ENCODE measurements at regions not wholly inside any gene's neighbourhood (a gene's known extent, or its start where the extent isn't known, plus 50 kb on each side); places are given as distances from the start of the nearest gene placed in this dataset.

DNA sequence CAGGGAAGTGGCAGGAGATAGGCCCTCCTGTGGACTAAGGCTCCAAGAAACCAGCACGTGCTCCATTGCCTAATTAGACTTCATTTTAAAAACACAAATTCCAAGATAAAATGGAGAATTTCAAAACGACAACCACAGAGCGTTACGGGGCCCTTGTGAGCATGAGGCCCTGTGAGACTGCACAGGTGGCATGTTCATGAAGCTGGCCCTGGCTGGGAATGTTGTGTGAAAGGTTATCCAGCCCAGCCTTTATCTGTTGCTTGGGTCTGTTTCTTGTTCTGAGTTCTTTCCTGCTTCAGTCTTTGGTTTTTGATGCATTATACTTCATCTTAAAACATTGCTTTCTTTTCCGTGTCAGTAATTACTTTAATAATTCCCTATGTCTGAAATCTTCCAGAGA is 99.0 kb downstream of the LACC1 start:
- TF ChIP-seq, protein P1, sequence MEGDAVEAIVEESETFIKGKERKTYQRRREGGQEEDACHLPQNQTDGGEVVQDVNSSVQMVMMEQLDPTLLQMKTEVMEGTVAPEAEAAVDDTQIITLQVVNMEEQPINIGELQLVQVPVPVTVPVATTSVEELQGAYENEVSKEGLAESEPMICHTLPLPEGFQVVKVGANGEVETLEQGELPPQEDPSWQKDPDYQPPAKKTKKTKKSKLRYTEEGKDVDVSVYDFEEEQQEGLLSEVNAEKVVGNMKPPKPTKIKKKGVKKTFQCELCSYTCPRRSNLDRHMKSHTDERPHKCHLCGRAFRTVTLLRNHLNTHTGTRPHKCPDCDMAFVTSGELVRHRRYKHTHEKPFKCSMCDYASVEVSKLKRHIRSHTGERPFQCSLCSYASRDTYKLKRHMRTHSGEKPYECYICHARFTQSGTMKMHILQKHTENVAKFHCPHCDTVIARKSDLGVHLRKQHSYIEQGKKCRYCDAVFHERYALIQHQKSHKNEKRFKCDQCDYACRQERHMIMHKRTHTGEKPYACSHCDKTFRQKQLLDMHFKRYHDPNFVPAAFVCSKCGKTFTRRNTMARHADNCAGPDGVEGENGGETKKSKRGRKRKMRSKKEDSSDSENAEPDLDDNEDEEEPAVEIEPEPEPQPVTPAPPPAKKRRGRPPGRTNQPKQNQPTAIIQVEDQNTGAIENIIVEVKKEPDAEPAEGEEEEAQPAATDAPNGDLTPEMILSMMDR (IDR thresholded peaks at IDR 0.05), result no peak
- TF ChIP-seq POLR2A (IDR thresholded peaks at IDR 0.05), result no peak
